SK-N-SH (cell line): ENCODE measurements at regions not wholly inside any gene's neighbourhood (a gene's known extent, or its start where the extent isn't known, plus 50 kb on each side); places are given as distances from the start of the nearest gene placed in this dataset.
"Not testable (repeated sequence)": the region's sequence is repeated elsewhere in the genome, so short reads cannot be mapped to it uniquely, and the experiment has no call there.

ENCODE experiments used
- CHD2 ChIP-seq: fragments of 150-350 bp; IDR thresholded peaks from 2 replicates; pipeline ENCODE4 v1.6.1; 2018; ENCODE audit warnings: low read length; ENCODE audit not compliant: partially characterized antibody
- CTCF ChIP-seq: fragments of 200-600 bp; sonication (generic); IDR thresholded peaks from 2 replicates; pipeline ENCODE4 v1.6.1; 2017; ENCODE audit warnings: antibody characterized with exemption, mild to moderate bottlenecking, moderate library complexity
- EP300 ChIP-seq, 2 experiments: IDR thresholded peaks; 2 replicates each; pipeline versions ENCODE4 v1.4.0 to v1.6.1; 2012; ENCODE audit warnings: borderline replicate concordance in 1 of 2, low read depth in 1 of 2, low read length in 1 of 2
- EZH2phosphoT487 ChIP-seq: fragments of 200-600 bp; sonication (generic); IDR thresholded peaks from 2 replicates; pipeline ENCODE4 v1.6.1; 2017; ENCODE audit warnings: low read depth, mixed run types, mild to moderate bottlenecking, antibody characterized with exemption, moderate library complexity, borderline replicate concordance
- FOXJ3 ChIP-seq: sonication (generic); formaldehyde crosslinking; IDR thresholded peaks from 2 replicates; pipeline ENCODE4 v1.5.1; 2020; ENCODE audit warnings: mild to moderate bottlenecking, missing genetic modification reagents
- MAX ChIP-seq: IDR thresholded peaks from 2 replicates; pipeline ENCODE4 v1.4.0; 2012; ENCODE audit warnings: low read depth
- POLR2AphosphoS5 ChIP-seq: IDR thresholded peaks from 2 replicates; pipeline ENCODE4 v1.6.1; 2012; ENCODE audit warnings: low read depth, low read length
- RAD21 ChIP-seq: IDR thresholded peaks from 2 replicates; pipeline ENCODE4 v1.6.1; 2012; ENCODE audit warnings: mild to moderate bottlenecking, low read length
- REST ChIP-seq: IDR thresholded peaks from 2 replicates; pipeline ENCODE4 v1.6.1; 2012; ENCODE audit warnings: mild to moderate bottlenecking, low read depth, low read length, moderate library complexity
- SIN3A ChIP-seq: IDR thresholded peaks from 2 replicates; pipeline ENCODE4 v1.6.1; 2012; ENCODE audit warnings: low read depth, mild to moderate bottlenecking, low read length, moderate library complexity, borderline replicate concordance
- TCF12 ChIP-seq: IDR thresholded peaks from 2 replicates; pipeline ENCODE4 v1.4.0; 2012
- TEAD4 ChIP-seq: IDR thresholded peaks from 2 replicates; pipeline ENCODE4 v1.4.0; 2012; ENCODE audit warnings: mild to moderate bottlenecking, borderline replicate concordance; ENCODE audit not compliant: insufficient read depth
- USF1 ChIP-seq: IDR thresholded peaks from 2 replicates; pipeline ENCODE4 v1.4.0; 2012; ENCODE audit warnings: low read depth, borderline replicate concordance
- USF2 ChIP-seq: fragments of 150-350 bp; IDR thresholded peaks from 2 replicates; pipeline ENCODE4 v1.6.1; 2017; ENCODE audit warnings: antibody characterized with exemption, low read length, low read depth, borderline replicate concordance

DNA sequence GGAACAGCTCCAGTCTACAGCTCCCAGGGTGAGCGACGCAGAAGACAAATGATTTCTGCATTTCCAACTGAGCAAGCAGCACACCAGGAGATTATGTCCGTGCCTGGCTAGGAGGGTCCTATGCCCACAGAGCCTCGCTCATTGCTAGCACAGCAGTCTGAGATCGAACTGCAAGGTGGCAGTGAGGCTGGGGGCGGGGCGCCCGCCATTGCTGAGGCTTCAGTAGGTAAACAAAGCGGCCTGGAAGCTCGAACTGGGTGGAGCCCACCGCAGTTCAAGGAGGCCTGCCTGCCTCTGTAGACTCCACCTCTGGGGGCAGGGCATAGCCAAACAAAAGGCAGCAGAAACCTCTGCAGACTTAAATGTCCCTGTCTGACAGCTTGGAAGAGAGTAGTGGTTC, 198.0 kb upstream of the DIAPH2 start:
- TF ChIP-seq FOXJ3 (CRISPR knock-in tag); CTCF; MAX; REST; EZH2phosphoT487; POLR2AphosphoS5; SIN3A; EP300 (IDR thresholded peaks at IDR 0.05; ENCODE audit: borderline replicate concordance in 1 of 2, low read depth in 1 of 2, low read length in 1 of 2); TEAD4; CHD2; USF2; USF1; RAD21; TCF12: not testable (repeated sequence)
